ENCODE measurements at regions not wholly inside any gene's neighbourhood (a gene's known extent, or its start where the extent isn't known, plus 50 kb on each side); places are given as distances from the start of the nearest gene placed in this dataset.
"Not testable (repeated sequence)": the region's sequence is repeated elsewhere in the genome, so short reads cannot be mapped to it uniquely, and the experiment has no call there.

GRCh38 chr13:84191139-84191538, 308.9 kb upstream of the SLITRK1 start:
- DNase-seq (ENCODE audit: low read depth): no peak

GRCh38 chr13:84187626-84188025, 305.4 kb upstream of the SLITRK1 start:
- DNase-seq (ENCODE audit: low read depth): no peak

GRCh38 chr13:84139561-84140158, 257.4 kb upstream of the SLITRK1 start:
- no peak for DNase-seq (ENCODE audit: low read depth)

- DNase-seq (ENCODE audit: low read depth): peak; percentile 18
Measured at GRCh38 chr13:84137292-84137691, 255.0 kb upstream of the SLITRK1 start.

- no peak for DNase-seq (ENCODE audit: low read depth)
Measured at GRCh38 chr13:84136582-84136981, 254.3 kb upstream of the SLITRK1 start.

GRCh38 chr13:84132491-84132890, 250.2 kb upstream of the SLITRK1 start:
- DNase-seq (ENCODE audit: low read depth): no peak

- DNase-seq (ENCODE audit: low read depth): no peak
Measured at GRCh38 chr13:84131249-84131648, 249.0 kb upstream of the SLITRK1 start.

- no peak for DNase-seq (ENCODE audit: low read depth)
Measured at GRCh38 chr13:84130495-84131114, 248.3 kb upstream of the SLITRK1 start.

- DNase-seq (ENCODE audit: low read depth): no peak
Measured at GRCh38 chr13:84129966-84130365, 247.7 kb upstream of the SLITRK1 start.

- no peak for DNase-seq (ENCODE audit: low read depth)
Measured at GRCh38 chr13:84127597-84128128, 245.4 kb upstream of the SLITRK1 start.

- DNase-seq (ENCODE audit: low read depth): no peak
Measured at GRCh38 chr13:84126671-84127171, 244.4 kb upstream of the SLITRK1 start.

GRCh38 chr13:84121456-84121855, 239.2 kb upstream of the SLITRK1 start:
- DNase-seq (ENCODE audit: low read depth): no peak

- DNase-seq (ENCODE audit: low read depth): no peak
Measured at GRCh38 chr13:84118839-84119409, 236.7 kb upstream of the SLITRK1 start.

- DNase-seq (ENCODE audit: low read depth): no peak
Measured at GRCh38 chr13:84098273-84098672, 216.0 kb upstream of the SLITRK1 start.

- no peak for DNase-seq (ENCODE audit: low read depth)
Measured at GRCh38 chr13:84097148-84097547, 214.9 kb upstream of the SLITRK1 start.

GRCh38 chr13:84096216-84096615, 213.9 kb upstream of the SLITRK1 start:
- DNase-seq (ENCODE audit: low read depth): no peak

- no peak for DNase-seq (ENCODE audit: low read depth)
Measured at GRCh38 chr13:84088996-84089395, 206.7 kb upstream of the SLITRK1 start.

GRCh38 chr13:84086847-84087162, 204.5 kb upstream of the SLITRK1 start:
- no peak for DNase-seq (ENCODE audit: low read depth)

- DNase-seq (ENCODE audit: low read depth): not testable (repeated sequence)
Measured at GRCh38 chr13:84086098-84086846, 204.0 kb upstream of the SLITRK1 start.

- DNase-seq (ENCODE audit: low read depth): no peak
Measured at GRCh38 chr13:84082462-84082861, 200.2 kb upstream of the SLITRK1 start.

GRCh38 chr13:84080748-84081530, 198.7 kb upstream of the SLITRK1 start:
- DNase-seq (ENCODE audit: low read depth): no peak

GRCh38 chr13:84077271-84077670, 195.0 kb upstream of the SLITRK1 start:
- no peak for DNase-seq (ENCODE audit: low read depth)

All from CMK (cell line).